Ectodermal cell (in vitro differentiated cells): ENCODE measurements at regions not wholly inside any gene's neighbourhood (a gene's known extent, or its start where the extent isn't known, plus 50 kb on each side); places are given as distances from the start of the nearest gene placed in this dataset.

Source experiments
- H3K27ac ChIP-seq: 2 replicates; pipeline ENCODE4 v1.7.0; 2013; ENCODE audit warnings: mild to moderate bottlenecking, low read depth, low read length; ENCODE audit not compliant: insufficient read depth, poor library complexity, severe bottlenecking
- H3K27me3 ChIP-seq: 2 replicates; pipeline ENCODE4 v1.7.0; 2013; ENCODE audit warnings: mild to moderate bottlenecking, low read length; ENCODE audit not compliant: insufficient read depth, control insufficient read depth, poor library complexity, severe bottlenecking
- H3K36me3 ChIP-seq: one replicate; pipeline ENCODE4 v1.7.0; 2013; ENCODE audit warnings: low read length; ENCODE audit not compliant: control insufficient read depth, insufficient read depth
- H3K4me1 ChIP-seq: one replicate; pipeline ENCODE4 v1.7.0; 2013; ENCODE audit warnings: low read length; ENCODE audit not compliant: control insufficient read depth, insufficient read depth
- H3K4me3 ChIP-seq: 2 replicates; pipeline ENCODE4 v1.7.0; 2013; ENCODE audit warnings: low read depth, low read length, control low read depth; ENCODE audit not compliant: insufficient read depth
- H3K9me3 ChIP-seq: 2 replicates; pipeline ENCODE4 v1.7.0; 2013; ENCODE audit warnings: mild to moderate bottlenecking, low read length, moderate library complexity; ENCODE audit not compliant: control insufficient read depth
- WGBS, 2 experiments: methylation state at CpG; one replicate each; pipeline ENCODE4 v1.1.7; 2013; ENCODE audit warnings: missing lambda C conversion rate in 2 of 2; 5-methylcytosine and 5-hydroxymethylcytosine counted together

- Histone ChIP-seq H3K4me3 (no peak overlapping the region), H3K9me3 (no peaks in the 10 kb centered on the region), H3K36me3 (no peaks in the 10 kb centered on the region), H3K4me1 (peaks cover 8% of the 10 kb centered on the region), H3K27me3 (no peaks in the 10 kb centered on the region), H3K27ac (no peak overlapping the region)
- WGBS, 2 experiments, result 90 to 95% methylated on average over 1 of the region's 2 CpGs
Measured at GRCh38 chrX:69218407-69218997, 53.2 kb upstream of the PJA1 start.

GRCh38 chrX:69216911-69217310 is 51.7 kb upstream of the PJA1 start:
- Histone ChIP-seq H3K9me3 (no peaks in the 10 kb centered on the region), H3K27me3 (no peaks in the 10 kb centered on the region), H3K4me3 (no peak overlapping the region), H3K27ac (no peak overlapping the region), H3K4me1 (no peaks in the 10 kb centered on the region), H3K36me3 (no peaks in the 10 kb centered on the region)
- WGBS, 2 experiments, result 93 to 97% methylated on average over 5 of the region's 5 CpGs

- Histone ChIP-seq H3K4me1 (no peaks in the 10 kb centered on the region), H3K27ac (no peak overlapping the region), H3K27me3 (no peaks in the 10 kb centered on the region), H3K4me3 (no peak overlapping the region), H3K9me3 (no peaks in the 10 kb centered on the region), H3K36me3 (no peaks in the 10 kb centered on the region)
- WGBS, 2 experiments, result 69 to 100% methylated on average over 1 of the region's 1 CpG
Measured at GRCh38 chrX:69216446-69216845, 51.2 kb upstream of the PJA1 start.

- Histone ChIP-seq H3K4me3 (no peak overlapping the region), H3K9me3 (no peaks in the 10 kb centered on the region), H3K27ac (no peak overlapping the region), H3K36me3 (no peaks in the 10 kb centered on the region), H3K4me1 (no peaks in the 10 kb centered on the region), H3K27me3 (no peaks in the 10 kb centered on the region)
- 86 to 87% methylated on average over 17 of the region's 17 CpGs for WGBS, 2 experiments
Measured at GRCh38 chrX:69215161-69215875, 50.1 kb upstream of the PJA1 start.
